ENCODE measurements at regions not wholly inside any gene's neighbourhood (a gene's known extent, or its start where the extent isn't known, plus 50 kb on each side); places are given as distances from the start of the nearest gene placed in this dataset.
"Not testable (repeated sequence)": the region's sequence is repeated elsewhere in the genome, so short reads cannot be mapped to it uniquely, and the experiment has no call there.

DNA sequence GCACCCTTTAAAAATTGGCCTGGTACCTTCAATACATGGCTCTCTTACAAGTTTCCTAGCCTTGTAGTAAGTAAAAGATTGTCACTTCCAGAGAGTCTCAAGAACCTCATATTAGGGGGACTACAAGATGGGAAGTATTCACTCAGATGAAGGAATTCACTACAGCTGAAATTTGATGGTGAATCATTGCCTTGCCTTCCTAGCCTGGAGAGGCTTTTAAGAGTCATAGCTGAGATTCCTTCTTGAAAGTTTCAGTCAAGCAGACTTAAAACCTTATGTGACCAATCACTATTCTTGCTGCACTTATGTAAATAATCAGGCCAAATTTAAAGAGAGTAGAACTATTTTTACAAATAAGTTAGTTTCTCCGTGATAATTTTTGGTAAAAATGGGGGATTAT lies 451.6 kb downstream of the TRHDE start:
- DNase-seq = no peak

DNA sequence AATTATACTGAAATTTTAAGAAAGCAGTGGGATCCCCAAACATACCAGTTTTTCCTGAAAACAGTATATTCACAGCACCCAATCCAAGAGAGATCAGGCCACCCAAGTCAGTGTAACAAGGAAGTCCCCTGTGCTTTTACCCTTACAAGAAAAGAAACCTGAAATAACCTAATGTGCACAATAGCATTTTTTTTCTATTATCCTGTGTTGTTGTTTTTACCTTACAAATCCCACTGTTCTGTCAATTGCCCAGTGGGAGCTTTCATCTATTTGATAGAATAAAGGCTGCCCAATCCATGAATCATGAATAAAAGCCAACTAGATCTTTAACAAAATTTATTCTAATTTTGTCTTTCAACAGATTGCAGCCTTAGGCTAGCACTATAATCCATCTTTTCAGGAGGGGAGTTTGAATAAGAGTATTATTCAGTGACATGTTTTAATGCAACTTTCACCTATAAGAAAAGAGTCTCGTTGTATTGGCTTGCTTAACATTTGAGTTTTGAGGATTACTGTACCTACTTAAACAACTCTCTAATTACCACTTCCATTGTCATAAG lies 457.4 kb downstream of the TRHDE start:
- no peak for DNase-seq

DNA sequence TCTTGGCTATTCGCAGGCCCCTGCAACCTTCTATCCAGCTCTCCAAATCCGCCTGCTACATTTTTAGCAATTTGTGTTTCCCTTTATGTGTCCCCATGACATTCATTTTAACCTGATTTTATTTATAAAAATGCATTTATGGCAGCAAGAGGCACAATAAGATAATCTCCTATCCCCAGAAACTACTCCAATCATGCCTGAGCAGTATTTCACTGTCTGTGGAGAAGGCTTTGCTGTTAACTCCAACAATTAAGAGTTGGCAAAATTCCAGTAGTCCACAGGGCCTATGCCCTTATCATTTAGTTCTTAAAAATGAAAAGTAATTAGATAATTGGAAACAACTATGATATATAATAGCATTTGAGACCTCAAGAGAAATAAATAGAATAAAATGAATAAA lies 462.4 kb downstream of the TRHDE start:
- no peak for DNase-seq

DNA sequence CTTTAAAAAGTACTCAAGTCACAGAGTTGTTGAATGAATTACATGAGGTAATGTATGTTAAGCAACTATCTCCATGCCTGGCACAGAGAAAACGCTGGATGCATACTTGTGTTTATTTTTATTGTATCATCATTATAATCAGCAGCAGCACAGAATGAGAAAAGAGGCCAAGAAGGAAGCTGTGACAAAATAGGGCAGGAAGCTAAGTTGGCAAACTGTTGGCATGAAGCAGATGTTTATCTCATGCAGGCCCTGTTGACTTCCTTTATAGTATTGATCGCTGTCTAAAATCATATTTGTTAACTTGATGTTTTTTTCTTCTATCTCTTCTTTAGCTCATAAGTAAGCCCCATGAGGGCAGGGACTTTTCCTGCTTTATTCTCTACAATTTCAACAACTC lies 466.6 kb downstream of the TRHDE start:
- DNase-seq = no peak

DNA sequence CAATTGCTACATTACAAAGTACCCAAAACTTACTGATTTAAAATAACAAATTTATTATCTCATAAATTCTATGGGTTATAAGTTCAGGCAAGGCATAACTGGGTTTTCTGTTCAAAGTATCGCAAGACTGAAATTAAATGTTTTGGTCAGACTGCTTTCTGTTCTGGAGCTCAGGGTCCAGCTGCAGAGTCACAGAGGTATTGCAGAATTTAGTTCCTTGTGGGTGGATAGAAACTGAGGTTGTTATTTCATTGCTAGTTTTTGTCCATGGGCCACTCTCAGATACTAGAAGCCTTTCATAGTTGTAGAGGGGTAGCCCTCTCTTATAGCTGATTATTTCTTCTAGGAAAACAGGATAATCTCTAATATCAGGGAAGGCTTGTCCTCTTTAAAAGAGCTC lies 467.9 kb downstream of the TRHDE start:
- DNase-seq = no peak

DNA sequence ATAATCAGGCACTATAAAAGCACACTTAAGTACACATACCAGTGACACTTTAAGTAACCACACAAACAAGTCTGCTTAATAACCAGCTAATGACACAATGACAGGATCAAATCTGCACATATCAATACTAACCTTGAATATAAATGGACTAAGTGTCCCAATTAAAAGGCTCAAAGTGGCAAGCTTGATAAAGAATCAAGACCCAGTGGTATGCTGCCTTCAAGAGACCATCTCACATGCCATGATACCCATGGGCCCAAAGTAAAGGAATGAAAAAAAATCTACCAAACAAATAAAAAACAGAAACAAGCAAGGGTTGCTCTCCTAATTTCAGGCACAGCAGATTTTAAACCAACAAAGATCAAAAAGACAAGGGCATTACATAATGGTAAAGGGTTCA lies 470.4 kb downstream of the TRHDE start:
- DNase-seq = no peak

DNA sequence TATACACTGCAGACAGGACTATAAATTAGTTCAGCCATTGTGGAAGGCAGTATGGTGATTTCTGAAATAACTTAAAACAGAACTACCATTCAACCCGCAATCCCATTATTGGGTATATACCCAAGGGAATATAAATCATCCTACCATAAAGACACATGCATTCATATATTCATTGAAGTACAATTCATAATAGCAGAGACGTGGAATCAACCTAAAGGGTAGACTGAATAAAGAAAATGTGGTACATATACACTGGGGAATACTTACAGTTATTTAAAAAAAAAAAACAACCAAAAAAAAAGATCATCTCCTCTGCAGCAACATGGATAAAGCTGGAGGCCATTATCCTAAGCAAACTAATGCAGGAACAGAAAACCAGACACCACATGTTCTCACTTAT lies 473.9 kb downstream of the TRHDE start:
- no peak for DNase-seq

DNA sequence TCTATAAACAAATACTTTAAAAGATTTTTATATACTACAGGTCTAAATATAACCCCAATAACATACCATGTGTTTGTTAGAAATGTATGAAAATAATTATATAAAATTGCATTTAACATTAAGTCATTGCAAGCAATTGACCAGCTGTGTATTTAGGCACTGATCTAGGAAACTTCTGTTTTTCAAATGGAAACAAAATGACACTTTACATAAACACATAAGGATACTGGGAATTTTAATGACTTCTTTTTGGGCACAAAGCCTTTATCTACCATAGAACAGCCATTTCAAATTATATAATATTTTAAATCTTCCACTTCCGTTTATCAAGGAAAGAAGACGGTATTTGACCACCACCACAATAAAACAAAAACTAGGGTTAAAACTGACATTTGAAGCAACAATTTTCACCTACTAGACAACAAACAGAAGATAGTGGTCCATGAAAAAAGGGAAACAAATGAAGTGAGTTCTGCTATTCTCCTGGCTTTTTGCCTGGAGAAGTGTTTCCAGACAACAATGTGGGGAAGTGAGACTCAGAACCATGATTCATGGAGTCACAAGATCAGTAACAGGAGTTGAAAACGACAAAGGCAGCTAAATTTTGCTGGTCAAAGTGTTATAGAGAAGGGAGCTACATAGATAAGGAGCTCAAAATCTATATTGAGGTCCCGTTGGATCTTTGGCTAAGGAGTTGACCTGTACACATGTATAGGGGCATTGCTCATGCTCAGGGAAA lies 475.1 kb downstream of the TRHDE start:
- DNase-seq = no peak

DNA sequence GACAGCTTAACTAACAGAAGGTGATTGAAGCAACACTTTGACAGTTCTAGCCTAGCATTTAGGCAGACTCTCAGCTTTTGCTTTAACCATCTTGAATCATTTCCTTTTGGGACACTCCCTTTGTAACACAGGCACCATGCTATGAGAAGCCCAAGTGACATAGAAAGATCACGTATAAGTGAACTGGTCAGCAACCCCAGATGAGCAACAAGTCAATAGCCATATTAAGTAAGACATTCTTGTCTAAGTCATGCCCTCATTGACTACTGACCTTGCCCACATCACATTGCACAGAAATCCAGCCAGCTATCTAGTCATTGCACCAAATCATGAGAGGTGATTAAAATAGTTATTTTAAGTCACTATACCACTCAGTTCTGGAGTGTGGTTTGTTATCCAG lies 476.8 kb downstream of the TRHDE start:
- no peak for DNase-seq

DNA sequence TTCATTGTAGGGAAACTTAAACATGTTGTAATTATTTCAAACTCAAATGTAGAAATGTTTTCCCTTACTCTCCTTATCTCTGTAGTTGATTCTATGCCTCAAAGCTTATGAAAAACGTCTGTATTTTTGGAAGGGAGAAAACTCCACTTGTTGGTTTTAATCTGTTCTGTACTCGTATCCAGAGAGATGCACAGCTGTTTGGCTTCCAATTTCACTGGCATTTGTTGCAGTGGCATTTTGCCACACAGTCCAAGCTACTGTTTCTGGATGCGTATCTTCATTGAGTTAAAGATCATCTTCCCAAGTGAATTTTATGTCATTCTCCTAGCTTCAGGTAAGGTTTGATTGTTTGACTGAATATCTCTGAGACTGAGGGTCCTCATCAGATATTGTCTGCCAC lies 481.4 kb downstream of the TRHDE start:
- no peak for DNase-seq

DNA sequence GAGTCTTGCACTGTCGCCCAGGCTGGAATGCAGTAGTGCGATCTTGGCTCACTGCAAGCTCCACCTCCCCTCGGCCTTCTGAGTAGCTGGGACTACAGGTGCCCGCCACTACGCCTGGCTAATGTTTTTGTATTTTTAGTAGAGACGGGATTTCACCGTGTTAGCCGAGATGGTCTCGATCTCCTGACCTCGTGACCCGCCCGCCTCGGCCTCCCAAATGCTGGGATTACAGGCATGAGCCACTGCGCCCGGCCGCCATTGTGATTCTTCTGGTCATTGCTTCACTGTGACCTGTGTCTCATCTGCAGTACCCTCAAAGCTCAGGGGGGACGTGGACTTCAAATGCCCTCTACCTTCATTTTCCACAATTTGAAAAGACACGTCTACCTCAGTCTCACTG lies 481.9 kb downstream of the TRHDE start:
- not testable (repeated sequence) for DNase-seq

DNA sequence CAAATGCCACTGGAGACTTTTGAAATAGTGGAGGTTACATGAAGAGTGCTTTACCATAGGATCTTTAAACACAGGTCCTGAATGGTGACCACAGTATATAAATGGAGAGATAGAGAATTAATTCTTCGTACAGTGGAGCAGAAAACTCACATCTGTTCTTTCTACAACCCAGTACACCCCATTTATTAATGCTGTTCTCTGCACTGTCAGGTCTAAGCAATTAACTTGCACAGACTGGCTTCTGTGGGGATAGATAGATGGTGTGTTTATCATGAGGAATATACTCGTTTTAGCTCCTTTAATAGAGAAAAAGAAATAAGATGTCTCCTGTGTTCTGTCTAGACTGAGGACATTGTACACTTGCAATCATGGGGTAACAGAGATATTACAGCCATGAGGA lies 494.3 kb downstream of the TRHDE start:
- DNase-seq = no peak

DNA sequence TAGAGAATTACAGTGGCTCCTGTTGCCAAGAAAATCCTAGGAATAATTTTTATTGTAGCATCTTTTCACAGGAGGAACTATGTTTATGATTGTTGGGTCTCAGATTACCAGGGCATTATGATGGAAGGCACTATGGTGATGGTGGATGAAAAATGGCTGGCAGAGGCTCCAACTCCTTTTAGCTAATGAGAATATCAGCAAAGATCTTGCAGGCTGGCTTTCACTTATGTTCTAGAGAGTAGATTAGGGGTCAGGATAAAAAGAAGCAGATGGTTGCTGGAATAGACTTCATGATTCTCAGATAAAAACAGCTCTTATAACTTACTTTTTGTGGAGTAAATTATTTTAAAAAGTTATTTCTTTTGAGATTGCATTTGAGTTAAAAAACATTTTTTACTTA lies 501.9 kb downstream of the TRHDE start:
- no peak for DNase-seq

DNA sequence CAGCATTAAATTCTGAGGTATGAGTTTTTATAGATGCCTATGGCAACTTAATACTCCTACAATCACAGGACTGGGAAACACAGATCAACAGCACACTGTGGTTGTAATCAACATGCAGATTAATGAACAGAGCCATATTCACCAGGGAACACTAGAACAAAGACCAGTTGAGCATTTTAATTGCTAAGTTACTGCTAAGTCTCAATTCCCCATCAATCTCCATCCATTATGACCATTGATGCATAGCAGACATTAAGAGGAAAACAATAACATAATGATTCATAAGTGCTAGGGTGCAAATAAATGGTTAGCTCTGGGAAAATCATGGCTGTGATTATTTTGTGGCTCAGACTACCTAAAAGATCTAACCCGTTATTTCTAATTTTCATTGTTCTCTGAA lies 505.6 kb downstream of the TRHDE start:
- no peak for DNase-seq

DNA sequence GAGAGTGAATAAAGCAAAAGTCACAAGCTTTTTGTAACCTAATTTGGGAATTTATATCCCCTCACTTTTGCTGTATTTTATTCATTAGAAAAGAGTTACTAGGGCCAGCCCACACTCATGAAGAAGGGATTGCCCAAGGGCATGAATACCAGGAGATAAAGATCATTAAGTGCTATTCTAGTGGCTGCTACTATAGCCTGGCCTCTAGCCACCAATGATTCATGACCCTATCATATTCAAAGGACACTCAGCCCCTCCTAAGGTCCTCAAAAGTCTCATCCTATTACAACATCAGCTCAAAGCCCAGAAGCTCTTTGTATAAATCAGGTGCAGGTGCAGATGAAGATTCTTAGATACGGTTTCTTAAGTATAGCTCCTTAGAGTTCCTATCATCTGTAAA lies 518.1 kb downstream of the TRHDE start:
- no peak for DNase-seq

DNA sequence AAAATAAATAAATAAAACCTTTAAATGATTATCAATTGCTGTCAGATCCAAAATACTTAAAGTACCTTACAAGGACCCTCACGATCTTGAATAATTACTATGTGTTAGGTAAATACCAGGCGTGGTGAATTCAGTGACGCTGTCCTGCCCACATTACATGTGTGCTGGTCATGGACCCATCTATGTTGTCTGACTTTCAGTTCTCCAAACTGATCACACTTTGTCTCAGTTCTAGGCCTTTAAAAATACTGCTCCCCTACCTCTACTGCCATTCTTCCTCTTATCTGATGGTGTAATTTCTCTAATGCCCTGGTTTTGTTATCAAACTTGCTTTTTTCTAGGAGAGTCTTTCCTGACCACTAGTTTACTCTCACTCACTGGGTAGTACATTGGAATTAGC lies 520.7 kb downstream of the TRHDE start:
- DNase-seq = no peak

DNA sequence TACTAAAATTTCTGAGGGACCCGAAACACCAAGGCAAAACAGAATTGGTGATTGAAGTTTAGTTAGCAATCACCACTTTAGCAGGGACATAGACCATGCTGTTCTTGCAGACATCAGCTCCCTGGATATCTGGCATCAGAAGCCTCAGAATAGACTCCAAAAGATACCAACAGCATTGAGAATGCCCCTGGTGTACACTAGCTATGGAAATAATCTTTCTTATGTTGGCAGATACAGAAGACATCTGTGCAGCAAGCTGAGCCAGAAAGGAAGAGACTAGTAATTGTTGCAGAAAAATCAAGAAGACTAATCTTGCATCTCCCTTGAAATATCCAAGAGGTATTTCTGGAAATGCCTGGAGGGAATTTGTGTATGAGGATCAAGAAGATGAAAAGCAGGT lies 521.6 kb downstream of the TRHDE start:
- no peak for DNase-seq

DNA sequence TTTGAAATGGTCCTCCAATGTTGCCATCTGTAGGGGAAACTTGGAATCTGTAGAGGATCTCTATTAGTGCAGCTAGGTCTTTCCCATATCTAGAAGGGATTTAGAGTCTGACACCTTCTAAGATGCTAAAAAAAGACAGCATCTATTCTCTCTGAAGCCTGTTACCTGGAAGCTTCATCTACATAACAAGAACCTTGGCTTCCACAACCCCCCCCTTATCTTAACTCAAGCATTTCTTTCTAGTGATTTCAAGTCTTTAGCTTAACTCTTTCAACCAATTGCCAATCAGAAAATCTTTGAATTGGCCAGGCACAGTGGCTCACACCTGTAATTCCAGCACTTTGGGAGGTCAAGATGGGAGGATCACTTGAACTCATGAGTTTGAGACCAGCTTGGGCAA lies 543.3 kb downstream of the TRHDE start:
- no peak for DNase-seq

DNA sequence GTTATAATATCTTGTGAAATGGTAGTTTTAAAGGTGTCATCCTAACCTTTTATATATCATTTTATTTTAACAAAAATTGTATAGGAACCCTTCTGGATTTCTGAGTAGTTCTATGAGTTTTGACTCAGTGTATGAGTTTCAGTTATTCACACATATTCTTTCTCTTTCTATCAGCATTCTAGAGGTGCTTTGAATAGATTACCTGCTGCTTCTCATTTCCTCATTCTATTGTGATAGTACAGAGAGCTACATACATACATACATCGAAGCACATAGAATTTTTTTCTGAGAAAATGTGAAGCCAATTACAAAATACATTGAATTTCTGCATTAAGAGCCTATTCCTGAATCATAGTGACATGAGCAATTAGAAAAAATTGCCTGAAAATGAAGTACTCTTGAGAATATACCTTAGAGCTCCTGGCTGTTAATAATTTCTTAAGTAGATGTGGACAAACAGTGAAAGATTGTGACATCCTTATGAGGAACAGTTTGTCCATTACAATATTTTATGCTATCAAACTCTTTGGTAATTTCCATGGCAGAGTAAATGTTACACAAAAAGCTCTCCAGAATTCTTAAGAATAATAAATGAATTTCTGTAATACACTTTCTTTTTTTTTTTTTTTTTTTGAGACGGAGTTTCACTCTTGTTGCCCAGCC lies 556.6 kb downstream of the TRHDE start:
- DNase-seq = no peak

DNA sequence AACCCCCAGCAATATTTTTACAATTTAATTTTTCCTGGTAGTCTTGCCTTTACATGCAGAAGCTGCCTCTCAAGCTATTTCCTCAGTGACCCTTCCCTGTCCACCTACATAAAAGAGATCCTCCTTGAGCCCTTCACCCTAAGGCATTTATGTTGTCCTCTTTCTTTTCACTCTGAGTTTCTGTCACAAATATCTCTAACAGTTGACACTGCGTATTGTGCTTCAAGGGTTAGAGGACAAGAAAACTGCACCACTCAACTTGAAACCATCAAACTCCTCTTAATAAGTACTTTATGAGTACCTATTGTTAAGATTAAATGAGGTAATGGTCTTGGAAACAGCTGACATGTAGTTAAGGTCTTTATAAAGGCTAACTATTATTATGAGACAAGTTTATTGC lies 557.7 kb downstream of the TRHDE start:
- DNase-seq = no peak

DNA sequence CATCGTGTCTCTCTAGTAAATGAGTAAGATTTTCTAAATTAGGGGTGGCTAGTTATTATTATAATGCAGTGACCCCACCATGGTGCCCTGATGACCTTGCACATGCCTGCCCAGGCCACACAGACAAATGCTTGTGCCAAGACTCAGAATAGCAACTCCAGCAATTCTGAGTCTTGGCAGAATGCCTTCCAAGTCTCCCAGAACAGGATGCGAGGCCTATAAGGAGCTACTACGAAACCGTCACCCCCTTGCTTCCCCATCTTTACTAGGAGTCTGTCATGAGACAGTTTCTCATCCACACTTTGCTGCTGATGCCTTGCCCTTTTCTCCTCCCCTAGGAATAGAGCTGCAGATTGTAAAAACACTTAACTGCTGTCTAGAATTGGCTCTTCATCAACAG lies 559.9 kb downstream of the TRHDE start:
- DNase-seq = no peak

DNA sequence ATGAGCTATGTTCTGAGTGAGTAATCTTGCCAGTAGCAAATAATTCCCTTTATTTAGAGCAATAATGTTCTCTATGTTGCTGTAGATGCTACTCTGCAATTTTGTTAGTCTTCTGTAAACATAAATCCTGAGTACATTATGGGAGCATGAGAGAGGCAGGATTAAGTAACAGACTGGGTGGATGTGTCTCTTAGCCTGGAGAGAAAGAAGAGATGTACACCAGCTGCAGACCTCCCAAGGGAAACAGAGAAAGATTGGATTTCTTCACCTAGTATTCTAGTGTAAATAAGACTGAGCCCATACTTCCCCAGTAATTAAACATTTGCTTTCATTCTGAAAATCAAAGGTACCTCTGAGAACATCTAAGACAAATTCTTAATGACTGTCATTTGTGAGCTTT lies 564.0 kb downstream of the TRHDE start:
- DNase-seq = no peak

DNA sequence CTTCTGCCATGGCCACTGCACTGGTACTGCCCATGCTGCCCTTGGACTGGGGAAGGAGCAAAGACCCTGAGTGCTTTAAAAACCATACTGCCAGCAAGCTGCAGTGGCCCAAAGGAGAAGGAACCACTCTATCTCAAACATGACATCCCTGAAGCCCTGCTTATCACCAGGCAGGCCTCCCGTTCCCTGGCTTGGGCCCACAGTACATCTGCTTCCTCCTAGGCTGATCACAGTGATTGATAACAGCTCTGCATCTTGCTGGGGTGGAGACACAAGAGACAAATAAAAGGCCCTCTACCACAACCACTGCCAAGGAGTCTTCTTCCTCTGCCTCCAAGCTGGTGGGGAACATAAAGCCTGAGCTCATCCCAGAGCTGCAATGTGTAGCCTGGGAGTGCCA lies 567.5 kb downstream of the TRHDE start:
- no peak for DNase-seq

DNA sequence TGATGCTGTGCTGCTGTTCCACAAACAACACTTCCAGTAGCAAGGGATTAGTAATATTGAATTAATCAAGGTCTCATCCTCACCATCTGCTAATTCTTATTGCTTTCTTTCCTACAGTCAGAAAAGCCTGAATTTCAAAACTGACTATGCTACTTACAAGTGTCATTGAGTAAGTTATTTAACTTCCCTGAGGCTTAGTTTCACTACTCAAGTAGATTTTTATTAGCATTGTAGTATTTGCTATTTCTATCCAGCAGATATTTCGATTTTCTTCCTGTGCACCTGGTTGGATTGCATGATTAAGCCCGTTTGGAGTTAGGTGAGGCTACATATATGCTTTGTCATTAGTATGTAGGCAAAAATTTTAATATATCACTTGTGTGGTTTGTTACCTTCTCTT lies 591.5 kb downstream of the TRHDE start:
- DNase-seq = no peak

DNA sequence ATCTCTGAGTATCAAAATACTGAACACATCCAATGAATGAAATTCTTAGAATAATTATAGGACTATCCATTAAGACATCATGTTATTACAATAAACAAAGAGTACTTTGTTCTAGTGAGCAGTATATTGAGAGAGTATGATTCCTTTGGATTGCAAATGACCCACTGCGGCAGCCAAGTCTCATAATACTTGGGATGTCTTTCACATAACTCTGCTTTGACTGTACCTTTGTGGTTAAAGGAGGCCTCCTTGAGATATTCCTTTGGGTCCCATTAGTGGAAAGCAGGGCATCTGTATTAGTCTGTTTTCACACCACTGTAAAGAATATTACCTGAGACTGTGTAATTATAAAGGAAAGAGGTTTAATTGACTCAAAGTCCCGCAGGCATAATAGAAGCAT lies 593.8 kb downstream of the TRHDE start:
- no peak for DNase-seq
